Adrenal gland (tissue), 9 donors: ENCODE measurements at regions not wholly inside any gene's neighbourhood (a gene's known extent, or its start where the extent isn't known, plus 50 kb on each side); places are given as distances from the start of the nearest gene placed in this dataset.

Experiments
- DNase-seq, 7 donors: peaks; one replicate each; pipeline ENCODE4 v3.0.0-alpha.2; 2019 to 2020
- H3K27ac ChIP-seq, 5 donors: fragments of 200-600 bp; sonication (generic) in 4 of 5; 1 replicate in 3 of 5; 2 replicates in 2 of 5; pipeline versions ENCODE4 v1.5.1 to v1.8.0; 2016 to 2020; ENCODE audit warnings: mild to moderate bottlenecking in 1 of 5
- H3K27me3 ChIP-seq: fragments of 200-600 bp; 2 replicates; pipeline ENCODE4 v1.8.0; 2021
- H3K36me3 ChIP-seq, 2 donors: fragments of 200-600 bp; replicated peaks in 1 of 2; 1 replicate in 1 of 2; 2 replicates in 1 of 2; pipeline versions ENCODE4 v1.5.1 to v1.8.0; 2018 to 2022
- H3K4me1 ChIP-seq, 2 donors: fragments of 200-600 bp; replicated peaks in 1 of 2; 1 replicate in 1 of 2; 2 replicates in 1 of 2; pipeline versions ENCODE4 v1.5.1 to v1.8.0; 2018 to 2021
- H3K4me3 ChIP-seq, 4 donors: fragments of 200-600 bp; sonication (generic) in 3 of 4; one replicate each; pipeline ENCODE4 v1.5.1; 2016 to 2018
- H3K9me3 ChIP-seq, 3 donors: fragments of 200-600 bp; sonication (generic) in 1 of 3; replicated peaks in 1 of 3; 1 replicate in 2 of 3; 2 replicates in 1 of 3; pipeline versions ENCODE4 v1.5.1 to v1.8.0; 2016 to 2021
- CTCF ChIP-seq, 6 experiments: fragments of 450-650 bp in 4 of 6; fragments of 200-600 bp in 2 of 6; sonication (generic) in 1 of 6; IDR thresholded peaks; 1 replicate in 5 of 6; 2 replicates in 1 of 6; pipeline versions ENCODE4 v1.5.1 to v1.8.0; 2016 to 2021; ENCODE audit warnings: antibody characterized with exemption in 6 of 6, mild to moderate bottlenecking in 2 of 6, moderate library complexity in 1 of 6
- POLR2A ChIP-seq, 2 donors: fragments of 450-650 bp; IDR thresholded peaks; one replicate each; pipeline ENCODE4 v1.6.1; 2017; ENCODE audit warnings: antibody characterized with exemption in 2 of 2, mild to moderate bottlenecking in 2 of 2, moderate library complexity in 1 of 2
- WGBS, 4 donors: extraction: QIAGEN DNeasy Blood & Tissue Kit in 2 of 4; methylation state at CpG; one replicate each; pipeline versions ENCODE4 v1.1.5 to v1.1.7; 2013 to 2017; 5-methylcytosine and 5-hydroxymethylcytosine counted together
- intact Hi-C, 2 donors: fragments of 100-400 bp; cut with DNase I; formaldehyde crosslinking; loops; one replicate each; pipeline versions ENCODE4 v1.14.1 to v1.15.0; 2022 to 2023
- donor health status: healthy with polysubstance abuse.
- donor health status: Bipolar disorder and iron deficiency.
- donor health status: DM: yes; HTN: yes; CAD: no.
- donor health status: DM: no; HTN: no; CAD: no.
- donor health status: DM: no; HTN: no; CAD: no.

GRCh38 chr1:29835406-29835805 lies 599.1 kb downstream of the PTPRU start:
- Histone ChIP-seq H3K4me3 (no peak overlapping the region), H3K4me1 (no peaks in the 10 kb centered on the region), H3K27me3 (no peaks in the 10 kb centered on the region), H3K9me3 (no peaks in the 10 kb centered on the region), H3K36me3 (no peaks in the 10 kb centered on the region), H3K27ac (no peak overlapping the region)
- DNase-seq: no peak
- WGBS, 4 donors: 55 to 71% (median 65%) methylated on average over 4 of the region's 4 CpGs
- intact Hi-C loops: no loop called here
- TF ChIP-seq POLR2A (IDR thresholded peaks at IDR 0.05) (no peak), CTCF (IDR thresholded peaks at IDR 0.05) (no peak)

- Histone ChIP-seq H3K27me3 (no peaks in the 10 kb centered on the region), H3K4me1 (no peaks in the 10 kb centered on the region), H3K4me3 (no peak overlapping the region), H3K27ac (no peak overlapping the region), H3K9me3 (no peaks in the 10 kb centered on the region), H3K36me3 (no peaks in the 10 kb centered on the region)
- 74 to 87% (median 79%) methylated on average over 5 to 6 of the region's 6 CpGs for WGBS, 4 donors
- TF ChIP-seq POLR2A (IDR thresholded peaks at IDR 0.05): no peak
- TF ChIP-seq CTCF (IDR thresholded peaks at IDR 0.05): no peak
- intact Hi-C loops: no loop called here
- no peak for DNase-seq
These were observed 597.3 kb downstream of the PTPRU start for GRCh38 chr1:29833581-29833980.

GRCh38 chr1:29832936-29833335 lies 596.6 kb downstream of the PTPRU start:
- H3K36me3 ChIP-seq: no peaks in the 10 kb centered on the region
- WGBS, 4 donors: 69 to 91% (median 87%) methylated on average over 5 of the region's 5 CpGs

GRCh38 chr1:29832471-29832870 lies 596.1 kb downstream of the PTPRU start:
- no peak for DNase-seq

More at GRCh38 chr1:29832936-29833335, 596.6 kb downstream of the PTPRU start:
- intact Hi-C loops: no loop called here
- Histone ChIP-seq H3K27me3 (no peaks in the 10 kb centered on the region), H3K27ac (no peak overlapping the region), H3K4me1 (no peaks in the 10 kb centered on the region), H3K4me3 (no peak overlapping the region), H3K9me3 (no peaks in the 10 kb centered on the region)
- TF ChIP-seq POLR2A (IDR thresholded peaks at IDR 0.05): no peak
- no peak for TF ChIP-seq CTCF (IDR thresholded peaks at IDR 0.05)
- no peak for DNase-seq

More at GRCh38 chr1:29832471-29832870, 596.1 kb downstream of the PTPRU start:
- 60 to 71% (median 67%) methylated on average over 5 to 8 of the region's 8 CpGs for WGBS, 4 donors
- Histone ChIP-seq H3K4me1 (no peaks in the 10 kb centered on the region), H3K36me3 (no peaks in the 10 kb centered on the region), H3K4me3 (no peak overlapping the region), H3K27me3 (peaks cover 3% of the 10 kb centered on the region), H3K9me3 (no peaks in the 10 kb centered on the region), H3K27ac (no peak overlapping the region)
- intact Hi-C loops: no loop called here
- TF ChIP-seq POLR2A (IDR thresholded peaks at IDR 0.05) (no peak), CTCF (IDR thresholded peaks at IDR 0.05) (no peak)
